NK-92 treated with Interleukin-12 subunit alpha and Interleukin-12 subunit beta, amount 100 ng/mL, for 24 hours (cell line): ENCODE measurements at regions not wholly inside any gene's neighbourhood (a gene's known extent, or its start where the extent isn't known, plus 50 kb on each side); places are given as distances from the start of the nearest gene placed in this dataset.
"Not testable (repeated sequence)": the region's sequence is repeated elsewhere in the genome, so short reads cannot be mapped to it uniquely, and the experiment has no call there.

ENCODE experiments used
- DNase-seq: peaks from one replicate; lab custom pipeline; 2025; lab: John Stamatoyannopoulos, UW

DNA sequence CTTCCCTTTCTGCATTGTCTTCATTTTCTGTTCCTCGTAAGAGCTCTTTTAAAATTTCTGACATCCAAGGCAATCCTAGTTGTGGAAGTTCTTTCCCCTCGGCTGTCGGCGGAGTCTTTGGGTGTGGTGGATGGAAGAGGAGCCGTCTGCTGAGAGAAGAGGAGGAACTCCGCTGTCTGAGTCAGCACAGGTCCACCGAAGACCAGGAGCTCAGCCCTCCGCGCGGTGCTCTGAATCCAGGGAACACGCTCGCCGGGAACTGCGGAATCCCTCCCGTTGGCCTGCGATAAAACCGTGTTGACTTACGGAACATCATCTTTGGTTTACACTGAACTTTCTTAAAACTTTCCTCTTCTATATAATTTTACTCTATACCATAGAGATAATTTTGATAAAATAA lies 100.7 kb upstream of the IRX4 start:
- DNase-seq = no peak

DNA sequence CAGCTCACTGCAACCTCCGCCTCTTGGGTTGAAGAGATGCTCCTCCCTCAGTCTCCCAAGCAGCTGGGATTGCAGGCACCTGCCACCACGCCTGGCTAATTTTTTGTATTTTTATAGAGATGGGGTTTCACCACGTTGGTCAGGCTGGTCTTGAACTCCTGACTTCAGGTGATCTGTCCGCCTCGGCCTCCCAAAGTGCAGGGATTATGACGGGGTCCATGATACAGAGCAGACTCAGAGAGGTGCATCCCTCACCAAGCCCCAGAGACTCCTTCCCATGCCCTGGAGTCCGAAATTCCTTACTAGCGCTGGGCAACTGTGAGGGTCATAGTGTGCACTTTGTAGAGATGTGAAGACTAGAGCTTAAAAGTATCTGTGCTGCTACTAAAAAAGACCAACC lies 99.8 kb upstream of the IRX4 start:
- DNase-seq = not testable (repeated sequence)

DNA sequence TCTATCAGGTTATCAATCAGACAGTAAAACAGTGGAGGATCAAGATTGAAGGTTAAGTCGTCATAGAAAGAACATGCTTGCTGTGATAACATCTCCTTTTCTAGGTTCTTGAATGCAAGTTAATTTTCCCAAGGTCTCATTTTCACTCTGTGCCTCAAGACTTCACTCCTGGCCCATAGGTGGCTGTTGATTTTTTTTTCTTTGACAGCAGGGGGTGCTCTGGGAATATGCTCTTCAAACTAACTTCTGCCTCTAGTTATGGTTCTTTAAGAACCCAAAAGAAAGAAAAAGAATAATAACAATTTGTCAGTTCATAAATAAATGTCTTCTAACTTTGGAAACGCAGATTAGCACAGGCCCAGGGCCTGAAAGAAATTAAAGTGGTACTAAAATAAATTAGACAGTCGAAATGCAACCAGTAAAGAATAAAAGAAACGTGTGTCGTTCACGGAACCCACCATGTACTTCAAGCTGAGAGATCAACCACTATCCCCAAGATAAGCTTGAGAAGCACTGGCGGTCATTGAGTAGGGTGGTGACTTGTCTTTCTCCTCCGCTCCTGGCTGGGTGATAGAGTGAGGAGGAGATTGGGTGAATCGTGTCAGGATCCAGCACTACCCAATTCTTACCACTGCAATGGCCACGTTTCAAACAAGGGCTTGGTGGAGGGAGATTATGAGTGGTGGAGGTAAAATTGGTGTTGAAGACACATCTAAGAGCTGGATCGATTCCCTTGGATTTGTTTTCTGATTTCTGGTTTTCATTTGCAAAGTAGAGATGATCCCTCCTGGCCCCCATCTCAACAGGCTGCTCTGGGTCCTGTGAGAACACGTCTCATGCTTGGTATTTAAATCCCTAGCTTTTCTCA lies 93.4 kb upstream of the IRX4 start:
- DNase-seq = no peak

- no peak for DNase-seq
Observed at GRCh38 chr5:1975406-1975715, 92.6 kb upstream of the IRX4 start.

DNA sequence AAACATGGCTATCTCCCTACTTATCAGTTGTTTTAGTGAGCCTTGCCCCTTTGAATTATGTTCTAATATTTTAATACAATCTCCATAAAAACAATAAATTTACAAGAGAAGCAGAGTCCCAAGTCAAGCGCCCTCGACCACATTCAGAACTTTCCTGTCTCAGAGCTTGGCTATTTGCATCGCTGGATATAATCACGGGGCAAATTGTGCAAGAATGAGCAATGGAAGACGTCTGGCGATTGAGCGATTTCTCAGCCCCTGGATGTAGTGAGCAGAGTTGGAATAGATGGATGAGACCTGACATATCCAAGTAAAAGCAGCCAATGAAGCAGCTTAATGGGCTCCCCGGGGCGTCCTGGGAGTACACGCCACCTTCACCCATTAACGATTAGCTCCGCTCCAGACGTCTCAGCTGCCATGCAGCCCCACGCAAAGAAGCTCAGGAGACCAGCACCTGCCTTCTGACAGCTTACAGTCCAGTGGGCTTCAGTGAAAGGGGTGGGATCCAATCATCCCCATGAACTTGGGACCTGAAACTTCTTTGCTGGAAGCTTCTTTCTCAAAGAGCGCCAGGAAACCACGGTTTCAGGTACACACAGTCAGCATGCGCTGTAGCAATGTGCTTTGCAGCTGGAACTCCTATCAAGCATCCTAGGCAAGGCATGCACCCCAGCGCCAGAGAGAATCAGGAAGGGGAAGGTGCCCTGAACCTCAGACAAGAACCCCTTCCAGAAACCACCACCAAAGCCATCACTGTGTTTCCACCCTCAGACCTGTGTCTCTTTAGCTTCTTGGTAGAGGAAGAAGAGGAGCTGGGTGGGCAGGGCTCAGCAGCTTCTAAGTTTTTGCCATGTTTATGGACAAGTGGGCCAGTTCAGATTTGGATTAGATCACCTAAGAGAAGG lies 92.0 kb upstream of the IRX4 start:
- no peak for DNase-seq

GRCh38 chr5:1974081-1974480 lies 91.4 kb upstream of the IRX4 start:
- no peak for DNase-seq

GRCh38 chr5:1973391-1974013 lies 90.8 kb upstream of the IRX4 start:
- no peak for DNase-seq

- DNase-seq = no peak
Observed at GRCh38 chr5:1971944-1972343, 89.2 kb upstream of the IRX4 start.

DNA sequence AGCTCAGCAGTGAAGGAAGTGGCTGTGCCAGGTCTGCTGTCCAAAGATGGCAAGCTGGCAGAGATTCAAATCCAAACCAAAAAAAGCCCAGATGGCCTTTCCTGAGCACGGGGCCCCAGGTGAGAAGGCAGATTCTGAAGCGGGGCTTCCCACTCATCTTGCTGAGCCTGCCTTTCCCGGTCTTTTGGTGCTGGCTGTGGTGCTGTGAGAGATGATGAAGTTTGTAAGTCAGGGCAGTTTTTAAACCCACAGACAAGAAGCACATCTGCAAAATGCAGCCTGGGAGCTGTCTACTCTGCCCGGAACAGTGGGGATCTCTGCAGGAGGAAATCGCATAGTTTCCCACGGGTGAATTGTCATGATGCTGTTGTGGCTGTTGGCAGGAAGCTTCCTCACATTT lies 85.0 kb upstream of the IRX4 start:
- no peak for DNase-seq

DNA sequence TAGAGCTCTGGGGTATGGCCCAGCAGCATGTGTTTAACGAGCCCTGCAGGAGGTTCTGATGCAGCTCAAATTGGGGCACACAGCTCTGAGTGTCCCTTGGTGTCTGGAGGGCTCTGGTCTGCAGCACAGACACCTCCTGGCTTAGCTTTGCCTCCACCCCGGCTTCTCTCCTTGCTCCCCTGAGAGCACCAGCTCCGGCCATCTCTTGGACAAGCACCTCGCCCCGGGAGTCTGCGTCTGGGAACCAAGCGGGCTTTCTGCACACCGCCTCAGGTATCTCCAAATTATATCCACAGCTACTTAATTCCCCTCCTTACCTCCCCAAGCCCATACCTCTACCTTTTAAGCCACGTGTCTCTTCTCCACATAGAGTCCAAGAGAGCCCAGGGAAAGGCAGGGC lies 83.7 kb upstream of the IRX4 start:
- DNase-seq = no peak

GRCh38 chr5:1965925-1966324 lies 83.2 kb upstream of the IRX4 start:
- DNase-seq = no peak

GRCh38 chr5:1963941-1964451 lies 81.3 kb upstream of the IRX4 start:
- no peak for DNase-seq

- no peak for DNase-seq
Observed at GRCh38 chr5:1963358-1963757, 80.6 kb upstream of the IRX4 start.

GRCh38 chr5:1962619-1963355 lies 80.1 kb upstream of the IRX4 start:
- DNase-seq = no peak

- no peak for DNase-seq
Observed at GRCh38 chr5:1961952-1962595, 79.3 kb upstream of the IRX4 start.

- DNase-seq = no peak
Observed at GRCh38 chr5:1961304-1961946, 78.7 kb upstream of the IRX4 start.

DNA sequence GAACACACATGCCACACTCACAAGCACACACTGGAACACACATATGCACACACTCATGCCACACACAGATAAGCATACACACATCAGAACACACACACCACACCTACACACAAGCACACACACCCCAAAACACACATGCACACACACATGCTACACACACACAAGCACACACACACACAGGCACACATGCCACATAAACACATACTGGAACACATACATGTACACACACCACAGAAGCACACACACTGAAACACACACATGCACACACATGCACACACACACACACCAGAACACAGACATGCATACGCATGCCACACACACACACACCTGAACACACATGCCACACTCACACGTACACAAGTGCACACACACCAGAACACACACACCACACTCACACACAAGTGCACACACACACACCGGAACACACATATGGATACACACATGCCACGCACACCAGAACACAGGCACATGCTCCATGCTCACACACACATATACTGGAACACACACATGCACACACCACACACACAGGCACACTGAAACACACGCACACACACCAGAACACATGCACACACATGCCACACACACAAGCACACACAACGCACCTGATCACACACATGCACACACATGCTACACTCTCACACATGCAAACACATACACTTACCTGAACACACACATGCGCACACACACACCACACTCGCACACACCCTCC lies 78.0 kb upstream of the IRX4 start:
- no peak for DNase-seq

- no peak for DNase-seq
Observed at GRCh38 chr5:1959725-1960581, 77.2 kb upstream of the IRX4 start.

DNA sequence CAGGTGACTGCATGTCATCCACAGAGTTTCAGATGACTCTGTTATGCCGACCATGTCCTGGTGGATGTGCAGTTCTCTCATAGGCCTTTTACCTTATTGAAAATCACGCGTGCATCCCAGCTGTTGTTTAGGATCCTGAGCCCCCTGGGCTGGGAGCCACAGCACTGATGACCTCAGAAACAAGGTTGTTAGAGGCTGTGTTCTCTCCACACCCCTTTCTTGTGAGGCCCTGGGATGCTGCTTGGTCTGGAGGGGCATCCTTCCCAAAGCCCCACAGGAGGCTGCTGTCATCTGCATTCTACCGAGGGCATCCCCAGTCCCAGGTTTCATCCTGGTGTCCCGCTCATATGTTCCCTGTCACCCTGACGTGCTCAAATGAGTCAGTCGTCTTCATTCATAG lies 76.5 kb upstream of the IRX4 start:
- no peak for DNase-seq
